Stimulated activated CD4-positive, alpha-beta T cell treated with anti-CD3 and anti-CD28 coated beads, Interleukin-4, amount 100 ng/mL, for 24 hours (primary cell): ENCODE measurements at regions not wholly inside any gene's neighbourhood (a gene's known extent, or its start where the extent isn't known, plus 50 kb on each side); places are given as distances from the start of the nearest gene placed in this dataset.
"Not testable (repeated sequence)": the region's sequence is repeated elsewhere in the genome, so short reads cannot be mapped to it uniquely, and the experiment has no call there.

ENCODE experiments used
- DNase-seq: peaks from one replicate; pipeline ENCODE4 v3.0.0-alpha.2; 2020

DNA sequence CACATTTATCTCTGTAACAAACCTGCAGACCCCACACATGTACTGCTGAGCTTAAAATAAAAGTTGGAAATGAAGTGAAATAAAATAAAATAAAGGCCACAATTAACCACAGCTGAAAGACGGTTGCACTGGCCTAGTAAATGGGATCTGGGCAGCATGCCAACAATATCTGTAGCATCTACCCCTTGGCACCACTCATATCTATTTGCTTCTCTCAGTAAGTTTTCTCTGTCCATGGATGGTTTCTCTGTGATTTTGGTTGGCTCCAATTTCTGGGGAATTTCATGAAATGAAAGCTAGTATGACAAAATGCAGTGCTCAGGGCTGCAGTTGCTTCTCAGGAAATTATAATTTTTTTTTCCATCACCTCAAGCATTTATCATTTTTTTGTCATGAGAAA is 172.0 kb upstream of the IL15 start:
- no peak for DNase-seq

DNA sequence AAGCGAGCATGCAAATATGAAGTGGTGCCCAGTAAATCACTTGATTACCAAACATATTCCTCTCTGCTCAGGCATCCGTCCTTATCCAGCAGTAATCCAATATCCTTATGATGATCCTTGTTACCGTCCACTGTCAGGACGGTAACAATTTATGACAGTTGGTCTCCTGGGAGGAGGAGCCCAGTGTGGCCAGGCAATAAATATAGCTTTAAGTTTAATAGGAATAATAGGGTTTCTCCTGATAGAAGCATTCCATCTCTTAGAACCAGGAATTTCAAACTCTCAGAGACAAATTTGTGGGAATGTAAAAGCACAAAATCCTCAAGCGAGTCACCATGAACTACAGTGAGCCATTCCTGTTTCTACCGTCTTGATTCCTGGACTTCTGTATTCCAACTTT is 171.2 kb upstream of the IL15 start:
- DNase-seq, result no peak

DNA sequence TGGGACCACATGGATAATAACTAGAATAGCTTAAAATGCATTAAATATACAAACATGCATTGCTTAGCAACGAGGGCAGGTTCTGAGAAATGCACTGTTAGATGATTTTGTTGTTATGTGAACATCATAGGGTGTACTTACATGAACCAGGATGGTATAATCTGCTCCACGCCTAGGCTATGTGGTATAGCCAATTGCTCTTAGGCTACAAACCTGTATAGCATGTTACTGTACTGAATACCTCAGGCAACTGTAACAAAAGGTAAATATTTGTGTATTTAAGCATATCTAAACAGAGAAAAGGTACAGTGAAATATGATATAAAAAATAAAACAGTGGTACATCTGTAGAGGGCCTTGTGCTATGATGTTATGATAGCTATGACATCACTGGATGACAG is 169.2 kb upstream of the IL15 start:
- no peak for DNase-seq

GRCh38 chr4:141469392-141469791 is 167.0 kb upstream of the IL15 start:
- no peak for DNase-seq

GRCh38 chr4:141473026-141473540 is 163.3 kb upstream of the IL15 start:
- no peak for DNase-seq

DNA sequence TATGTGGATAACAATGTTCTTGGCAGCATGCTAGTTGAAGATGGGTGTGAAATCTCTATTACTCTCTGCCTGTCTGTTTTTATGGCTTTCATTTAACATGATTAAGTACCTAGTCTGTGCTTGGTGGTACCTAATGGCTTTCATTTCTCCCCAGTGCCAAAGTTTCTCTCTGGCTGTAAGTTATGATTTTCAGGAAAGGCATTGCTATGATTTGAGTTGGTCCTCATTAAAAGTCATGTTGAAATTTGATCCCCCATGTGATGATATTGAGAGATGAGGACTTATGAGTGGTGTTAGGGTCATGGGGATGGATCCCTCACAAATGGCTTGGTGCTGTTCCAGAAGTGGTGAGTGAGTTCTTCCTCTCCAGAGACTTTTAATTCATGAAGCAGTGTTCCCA is 162.4 kb upstream of the IL15 start:
- no peak for DNase-seq

DNA sequence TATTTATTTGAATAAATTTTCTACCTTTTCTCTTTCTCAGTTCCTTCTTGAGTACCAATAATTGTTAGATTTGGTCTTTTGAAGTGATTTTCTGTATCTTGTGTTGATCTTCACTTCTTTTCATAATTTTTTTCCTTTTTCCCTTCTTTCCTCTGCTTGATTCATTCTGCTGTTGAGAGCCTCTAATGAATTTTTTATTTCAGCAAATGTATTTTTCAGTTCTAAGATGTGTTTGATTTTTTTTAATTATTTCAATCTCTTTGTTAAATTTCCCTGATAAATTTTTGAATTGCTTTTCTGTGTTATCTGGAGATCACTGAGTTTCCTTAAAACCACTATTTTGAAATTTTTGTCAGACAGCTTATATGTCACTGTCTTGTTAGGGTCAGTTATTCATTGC is 155.4 kb upstream of the IL15 start:
- no peak for DNase-seq

GRCh38 chr4:141484298-141484697 is 152.1 kb upstream of the IL15 start:
- not testable (repeated sequence) for DNase-seq

- DNase-seq, result no peak
Measured at GRCh38 chr4:141486375-141486997, 149.9 kb upstream of the IL15 start.

- no peak for DNase-seq
Measured at GRCh38 chr4:141497627-141498026, 138.8 kb upstream of the IL15 start.

- DNase-seq, result no peak
Measured at GRCh38 chr4:141499261-141499853, 137.0 kb upstream of the IL15 start.

DNA sequence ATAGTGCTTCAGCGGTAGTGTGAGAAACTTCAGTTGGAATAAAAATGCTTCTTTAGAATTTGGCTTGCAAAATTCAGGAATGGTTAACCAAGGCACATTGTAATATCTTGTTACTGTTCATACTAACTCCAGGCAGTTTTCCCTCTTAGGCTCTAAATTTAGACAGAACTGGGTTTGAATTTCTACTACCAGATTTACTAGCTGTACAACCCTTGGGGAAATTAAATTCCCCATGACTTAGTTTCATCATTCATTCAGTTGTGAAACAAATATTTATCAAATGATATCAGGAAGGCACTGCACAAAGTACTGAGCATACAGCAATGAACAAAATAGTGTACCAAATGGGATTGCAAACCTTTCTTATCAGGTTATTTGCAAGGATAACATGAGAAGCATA is 135.0 kb upstream of the IL15 start:
- DNase-seq, result no peak

DNA sequence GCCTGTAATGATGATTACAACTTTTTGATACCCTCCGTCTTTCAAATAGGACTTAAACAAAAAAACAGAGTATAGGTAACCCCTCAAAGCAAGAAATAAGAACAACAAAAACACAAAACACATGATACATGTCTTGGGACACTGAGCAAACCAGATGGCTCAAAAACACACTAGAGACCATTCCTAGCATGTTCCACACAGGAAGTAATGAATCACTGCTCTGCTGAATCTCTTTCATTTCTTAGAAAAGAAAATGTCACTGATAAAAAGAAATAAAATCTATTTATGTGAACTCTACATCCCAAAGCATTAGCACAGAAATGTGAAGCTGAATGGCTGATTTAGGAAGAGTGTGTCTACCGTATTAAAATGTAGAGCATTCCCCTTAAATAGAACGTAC is 134.5 kb upstream of the IL15 start:
- no peak for DNase-seq

- no peak for DNase-seq
Measured at GRCh38 chr4:141502755-141503154, 133.6 kb upstream of the IL15 start.

DNA sequence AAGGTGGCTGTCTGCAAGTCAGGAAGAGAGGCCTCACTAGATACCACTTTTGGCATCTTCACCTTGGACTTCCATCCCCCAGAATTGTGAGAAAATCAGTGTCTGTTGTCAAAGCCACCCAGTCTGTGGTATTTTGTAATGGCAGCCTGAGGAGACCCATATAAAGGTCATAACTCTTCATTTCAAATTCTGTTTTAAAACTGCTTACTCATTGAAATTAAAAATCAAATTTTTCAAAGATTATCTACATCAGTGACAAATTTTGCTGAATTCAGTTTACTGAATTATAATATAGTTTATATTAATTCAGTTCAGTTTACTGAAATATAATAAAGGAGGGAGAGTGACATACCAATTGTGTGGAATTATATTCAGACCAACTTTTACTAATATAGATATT is 133.1 kb upstream of the IL15 start:
- no peak for DNase-seq

DNA sequence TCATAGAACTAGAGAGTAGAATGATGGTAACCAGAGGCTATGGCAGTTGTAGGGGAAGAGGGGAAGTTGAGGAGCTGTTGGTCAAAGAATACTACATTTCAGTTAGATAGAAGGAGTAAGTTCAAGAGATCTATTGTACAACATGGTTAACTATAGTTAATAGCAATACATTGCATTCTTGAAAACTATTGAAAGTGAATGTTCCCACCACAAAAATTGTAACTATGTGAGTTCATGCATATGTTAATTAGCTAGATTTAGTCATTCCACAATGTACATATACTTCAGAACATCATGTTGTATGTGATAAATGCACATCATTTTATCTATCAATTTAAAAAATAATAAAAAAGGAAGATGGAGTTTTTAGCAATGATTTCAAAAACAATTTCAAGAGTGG is 125.3 kb upstream of the IL15 start:
- DNase-seq, result no peak

GRCh38 chr4:141513866-141514265 is 122.5 kb upstream of the IL15 start:
- DNase-seq, result no peak

DNA sequence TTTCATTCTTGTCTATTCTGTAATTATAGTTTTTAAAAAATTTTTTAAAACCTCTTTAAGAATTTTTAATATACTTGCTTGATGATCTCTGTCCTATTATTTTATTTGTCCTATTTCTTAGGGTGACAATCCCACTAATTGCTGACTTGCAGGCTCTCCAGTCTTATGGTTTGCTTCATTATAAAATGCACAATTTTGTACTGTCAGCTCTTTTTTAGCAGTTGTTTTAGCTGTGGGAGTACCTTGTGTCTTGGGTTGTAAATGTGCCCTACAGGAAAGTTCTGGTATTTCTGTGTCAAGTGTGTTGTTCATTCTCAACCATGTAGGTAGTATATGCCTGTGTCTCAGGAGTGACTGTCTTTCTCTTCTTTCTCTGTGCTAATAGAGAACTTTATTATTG is 118.2 kb upstream of the IL15 start:
- DNase-seq, result no peak

- no peak for DNase-seq
Measured at GRCh38 chr4:141524116-141524515, 112.3 kb upstream of the IL15 start.

DNA sequence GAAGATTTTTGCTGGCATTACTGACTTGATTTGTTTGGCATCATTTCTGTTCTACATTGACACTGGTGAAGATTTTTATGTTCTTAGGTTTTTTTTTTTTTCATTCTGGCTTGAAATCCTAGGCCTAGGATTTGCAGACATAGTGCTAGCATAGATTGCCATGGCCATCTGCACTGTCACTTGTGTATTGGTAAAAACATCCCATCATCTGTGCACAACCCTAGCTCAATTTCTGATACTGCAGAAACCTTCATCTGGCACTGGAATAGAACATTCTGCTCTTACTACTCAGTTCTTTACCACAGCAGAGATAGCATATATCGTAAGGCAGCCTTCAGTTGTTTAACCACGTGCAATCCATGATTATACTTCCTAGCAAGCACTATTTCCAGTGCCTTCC is 111.5 kb upstream of the IL15 start:
- no peak for DNase-seq

DNA sequence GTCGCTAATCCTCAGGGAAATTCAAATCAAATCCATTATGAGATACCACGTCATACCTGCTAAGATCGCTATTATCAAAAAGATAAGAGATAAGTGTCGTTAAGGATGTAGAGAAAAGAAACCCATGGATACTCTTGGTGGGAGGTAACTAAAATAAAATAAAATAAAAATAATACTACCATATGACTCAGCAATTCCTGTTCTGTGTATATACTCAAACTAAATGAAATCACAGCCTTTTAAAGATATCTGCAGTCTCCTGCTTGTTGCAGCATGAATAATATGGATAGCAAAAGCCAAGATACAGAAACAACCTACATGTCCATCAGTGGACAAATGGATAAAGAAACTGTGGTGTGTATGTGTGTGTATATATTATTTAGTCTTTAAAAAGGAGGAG is 105.8 kb upstream of the IL15 start:
- no peak for DNase-seq

DNA sequence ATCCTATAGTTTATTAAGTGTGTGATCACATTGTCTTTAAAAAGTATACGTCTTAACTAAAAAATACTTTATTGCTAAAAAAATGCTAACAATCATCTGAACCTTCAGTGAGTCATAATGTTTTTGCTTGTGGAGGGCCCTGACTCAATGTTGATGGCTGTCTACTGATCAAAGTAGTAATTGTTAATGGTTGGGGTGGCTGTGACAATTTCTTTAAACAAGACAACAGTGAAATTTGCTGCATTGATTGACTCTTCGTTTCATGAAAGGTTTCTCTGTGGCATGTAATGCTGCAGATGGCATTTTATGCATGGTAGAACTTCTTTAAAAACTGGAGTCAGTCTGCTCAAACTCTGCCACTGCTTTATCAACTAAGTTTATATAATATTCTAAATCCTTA is 101.4 kb upstream of the IL15 start:
- DNase-seq, result no peak

DNA sequence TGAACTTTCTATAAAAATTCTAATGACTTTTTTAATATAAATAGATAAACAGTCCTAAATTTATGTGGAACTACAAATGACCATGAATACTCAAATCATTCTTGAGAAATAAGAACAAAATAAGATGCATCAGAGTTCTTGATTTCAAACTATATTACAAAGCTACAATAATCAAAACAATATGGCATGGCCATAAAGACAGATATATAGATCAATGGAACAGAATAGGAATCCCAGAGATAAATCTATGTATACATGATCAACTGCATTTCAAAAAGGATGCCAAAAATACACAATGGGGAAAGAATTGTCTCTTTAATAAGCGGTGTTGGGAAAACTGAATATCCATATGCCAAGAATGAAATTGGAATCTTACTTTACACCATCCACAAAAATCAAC is 98.4 kb upstream of the IL15 start:
- DNase-seq, result no peak

DNA sequence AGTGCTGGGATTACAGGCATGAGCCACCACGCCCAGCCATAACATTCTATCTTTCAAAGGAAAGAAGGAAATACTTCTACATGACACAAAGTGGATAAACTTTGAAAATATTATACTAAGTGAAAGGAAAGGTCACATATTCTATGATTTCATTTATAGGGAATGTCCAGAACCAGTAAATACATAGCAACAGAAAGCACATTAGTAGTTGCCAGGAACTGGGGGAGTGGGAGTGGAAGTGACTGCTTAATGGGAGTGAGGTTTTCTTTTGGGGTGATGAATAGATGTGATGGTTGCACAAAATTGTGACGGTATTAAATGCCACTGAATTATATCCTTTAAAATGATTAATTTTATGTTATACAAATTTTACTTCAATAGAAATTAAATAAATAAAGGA is 95.7 kb upstream of the IL15 start:
- DNase-seq, result no peak

DNA sequence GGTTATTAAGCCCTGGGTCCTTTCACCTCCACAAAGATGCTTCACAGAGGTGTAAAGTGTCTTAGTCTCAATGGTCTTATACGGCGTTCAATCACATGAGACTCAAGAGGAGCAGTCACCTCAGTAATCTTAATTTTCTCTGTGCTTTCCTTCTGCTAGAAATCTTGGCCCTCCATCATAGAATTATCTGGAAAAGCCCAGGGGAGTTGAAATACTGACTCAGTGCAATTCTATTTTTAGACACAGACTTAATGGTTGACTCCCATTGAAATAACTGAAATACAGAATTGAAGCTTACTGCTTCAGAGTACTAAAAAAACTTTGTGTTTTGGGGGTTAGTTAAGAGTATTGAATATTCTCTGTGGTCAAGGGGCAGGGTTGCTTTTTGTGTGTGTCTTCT is 94.5 kb upstream of the IL15 start:
- no peak for DNase-seq
